ENCODE measurements at regions not wholly inside any gene's neighbourhood (a gene's known extent, or its start where the extent isn't known, plus 50 kb on each side); places are given as distances from the start of the nearest gene placed in this dataset.
"Not testable (repeated sequence)": the region's sequence is repeated elsewhere in the genome, so short reads cannot be mapped to it uniquely, and the experiment has no call there.

DNA sequence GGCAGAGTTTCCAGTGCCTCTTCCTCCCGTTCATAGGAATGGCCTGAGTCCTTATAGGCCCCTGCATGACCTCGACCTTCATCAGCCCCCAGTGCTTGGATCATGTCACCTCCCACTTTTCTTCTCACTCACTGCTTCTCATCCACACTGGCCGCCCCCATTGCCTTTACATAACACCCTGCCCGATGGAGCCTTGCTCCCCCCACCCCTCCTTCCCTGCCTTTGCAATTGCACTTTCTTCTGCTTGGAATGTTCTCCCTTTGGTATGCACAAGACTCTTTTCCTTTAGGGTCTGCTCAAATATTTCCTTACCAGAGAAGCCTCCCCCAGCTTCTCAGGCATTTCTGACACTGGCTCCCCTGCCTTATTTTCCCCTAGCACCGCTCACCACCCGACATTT, 125.2 kb upstream of the KCNJ6 start:
- DNase-seq = no peak

DNA sequence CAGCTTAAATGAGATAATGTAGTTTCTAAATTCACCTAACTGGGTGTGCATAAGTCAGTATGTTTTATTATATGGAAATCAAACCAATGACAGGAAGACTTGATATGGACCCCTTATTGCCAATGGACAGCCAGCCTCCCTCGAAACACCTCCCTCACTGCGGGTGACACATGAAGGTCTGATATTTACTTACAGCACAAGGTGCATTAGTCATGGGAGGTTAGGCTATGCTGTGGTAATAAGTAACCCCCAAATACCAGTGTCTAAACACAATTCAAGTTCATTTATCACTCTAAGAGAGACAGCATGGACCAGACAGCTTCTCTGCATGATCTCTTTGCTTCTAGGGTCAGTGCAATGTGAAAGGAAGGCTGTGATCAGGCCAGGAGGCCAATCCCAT, 126.0 kb upstream of the KCNJ6 start:
- no peak for DNase-seq

DNA sequence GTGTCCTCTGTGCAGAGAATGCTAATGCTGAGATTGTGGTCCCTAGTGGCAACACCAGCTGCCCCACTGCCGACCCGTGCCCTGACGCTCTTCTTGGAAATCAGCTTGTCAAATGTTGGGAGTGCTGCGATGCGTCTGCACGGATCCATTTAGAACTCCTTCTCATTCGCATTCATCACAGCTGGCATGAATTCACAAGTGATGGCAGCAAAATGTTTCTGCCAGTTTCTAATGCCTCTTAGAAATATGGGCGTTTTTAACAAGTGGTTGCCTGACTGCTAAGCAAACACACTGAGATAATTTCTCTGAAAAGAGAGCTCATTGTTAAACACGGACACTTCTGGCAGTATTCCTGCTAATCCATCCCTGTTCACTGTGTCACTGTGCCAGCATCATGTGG, 131.9 kb upstream of the KCNJ6 start:
- no peak for DNase-seq

DNA sequence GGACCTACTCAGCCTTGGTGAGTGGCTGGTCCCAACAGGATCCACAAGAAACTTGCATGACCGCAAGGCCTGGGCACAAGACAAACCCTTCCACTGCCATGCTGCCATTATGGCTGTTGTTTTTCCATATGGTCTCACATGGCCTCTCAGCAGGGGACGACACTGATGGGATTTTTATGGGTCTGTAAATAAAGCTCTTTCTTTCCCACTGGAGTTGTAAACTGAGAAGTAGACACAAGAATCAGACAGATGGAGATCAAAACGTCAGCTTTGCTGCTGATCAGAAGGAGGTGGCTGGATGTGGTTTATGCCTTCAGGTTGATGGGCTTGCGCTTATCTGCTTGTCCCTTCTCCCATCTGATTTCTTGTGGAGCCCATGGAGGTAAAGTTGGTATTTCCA, 138.1 kb upstream of the KCNJ6 start:
- DNase-seq = no peak

DNA sequence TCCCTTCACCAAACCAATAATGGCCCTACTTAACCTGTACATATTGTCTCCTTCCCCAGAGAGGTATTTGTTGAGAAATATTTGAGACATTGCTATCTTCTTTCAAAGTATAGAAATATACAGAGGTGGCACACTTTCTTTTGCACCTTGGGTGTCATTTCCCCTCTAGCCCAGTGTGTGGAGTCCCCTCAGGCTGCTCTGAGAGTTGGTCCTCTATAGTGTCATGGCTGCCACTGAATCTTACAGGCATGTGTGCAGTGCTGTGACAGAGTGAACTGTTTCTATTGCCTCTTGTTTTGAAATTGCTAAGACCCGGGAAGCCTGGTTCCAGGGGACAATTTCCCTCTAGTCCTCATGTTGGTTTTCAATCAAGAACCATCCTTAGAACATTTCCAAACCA, 140.2 kb upstream of the KCNJ6 start:
- no peak for DNase-seq

DNA sequence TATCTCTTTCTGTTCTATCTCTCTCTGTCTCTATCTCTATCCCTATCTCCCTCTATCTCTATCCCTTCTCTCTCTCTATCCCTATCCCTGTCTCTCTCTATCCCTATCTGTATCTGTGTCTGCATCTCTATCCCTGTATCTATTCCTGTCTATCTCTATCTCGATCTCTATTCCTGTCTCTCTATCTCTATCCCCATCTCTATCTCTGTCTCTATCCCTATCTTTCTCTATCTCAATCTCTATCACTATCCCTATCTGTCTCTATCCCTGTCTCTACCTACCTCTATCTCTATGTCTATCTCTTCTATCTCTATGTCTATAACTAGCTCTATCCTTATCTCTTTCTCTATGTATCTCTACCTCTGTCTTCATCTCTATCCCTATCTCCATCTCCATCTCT, 141.4 kb upstream of the KCNJ6 start:
- no peak for DNase-seq

DNA sequence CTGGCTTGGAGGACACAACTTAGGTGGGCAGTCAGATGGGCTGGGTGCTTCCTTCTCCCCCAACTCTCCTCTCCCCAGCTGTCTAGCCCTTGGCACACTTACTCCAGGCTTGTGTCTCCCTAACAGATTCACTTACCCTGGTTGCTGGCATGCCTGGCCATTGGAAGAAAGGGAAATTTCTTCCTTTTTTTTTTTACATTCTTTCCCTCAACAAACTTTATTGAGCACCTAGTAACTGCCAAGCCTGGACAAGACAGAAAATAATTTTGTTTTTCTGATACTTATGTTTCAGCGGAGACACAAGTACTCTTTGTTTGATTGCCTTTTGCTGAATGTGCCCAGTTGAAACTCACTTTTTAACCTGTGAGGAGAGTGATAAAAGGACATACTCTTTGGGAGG, 144.3 kb upstream of the KCNJ6 start:
- DNase-seq = no peak

DNA sequence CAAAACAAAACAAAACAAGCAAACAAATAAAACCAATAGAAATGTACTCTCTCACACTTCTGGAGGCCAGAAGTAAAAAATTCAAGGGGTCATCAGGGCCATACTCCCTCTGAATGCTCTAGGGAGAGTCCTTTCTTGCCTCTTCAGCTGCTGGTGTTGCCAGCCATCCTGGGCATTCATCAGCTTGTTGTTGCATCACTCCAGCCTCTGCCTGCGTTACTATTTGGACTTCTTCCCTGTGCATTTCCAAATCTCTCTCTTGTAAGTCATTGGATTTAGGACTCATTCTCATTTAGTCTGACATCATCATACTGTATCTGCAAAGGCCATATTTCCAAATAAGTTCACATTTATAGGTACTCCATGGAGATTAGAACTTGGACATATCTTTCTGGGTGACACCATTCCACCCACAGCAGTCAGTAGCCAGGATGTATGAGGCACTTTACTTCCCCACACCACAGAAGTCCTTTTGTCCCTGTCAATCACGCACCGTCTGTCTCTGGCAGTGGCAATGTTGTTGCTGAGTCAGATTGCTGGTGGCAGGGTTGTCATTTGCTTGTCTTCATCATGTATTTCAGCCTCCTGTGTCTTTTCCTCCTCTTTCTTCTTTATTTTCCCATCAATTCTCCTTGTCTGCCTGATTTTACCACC, 151.0 kb upstream of the KCNJ6 start:
- DNase-seq = no peak

DNA sequence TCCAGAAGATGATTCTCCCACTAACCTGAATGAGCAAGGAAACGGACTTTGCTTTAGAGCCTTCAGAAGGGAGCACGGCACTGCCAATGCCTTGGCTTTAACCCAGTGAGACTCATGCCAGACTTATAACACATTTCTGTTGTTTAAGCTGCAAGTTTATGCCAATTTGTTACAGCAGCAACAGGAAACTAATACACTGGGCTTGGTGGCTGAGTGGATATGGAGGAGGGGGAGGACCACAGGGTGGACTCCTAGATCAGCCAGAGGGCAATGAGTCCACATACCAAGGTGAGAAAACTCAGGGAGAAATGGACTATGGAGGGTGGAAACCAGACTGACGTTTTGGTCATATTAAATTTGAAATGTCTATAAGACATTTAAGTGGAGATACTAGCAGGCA, 156.2 kb upstream of the KCNJ6 start:
- no peak for DNase-seq

DNA sequence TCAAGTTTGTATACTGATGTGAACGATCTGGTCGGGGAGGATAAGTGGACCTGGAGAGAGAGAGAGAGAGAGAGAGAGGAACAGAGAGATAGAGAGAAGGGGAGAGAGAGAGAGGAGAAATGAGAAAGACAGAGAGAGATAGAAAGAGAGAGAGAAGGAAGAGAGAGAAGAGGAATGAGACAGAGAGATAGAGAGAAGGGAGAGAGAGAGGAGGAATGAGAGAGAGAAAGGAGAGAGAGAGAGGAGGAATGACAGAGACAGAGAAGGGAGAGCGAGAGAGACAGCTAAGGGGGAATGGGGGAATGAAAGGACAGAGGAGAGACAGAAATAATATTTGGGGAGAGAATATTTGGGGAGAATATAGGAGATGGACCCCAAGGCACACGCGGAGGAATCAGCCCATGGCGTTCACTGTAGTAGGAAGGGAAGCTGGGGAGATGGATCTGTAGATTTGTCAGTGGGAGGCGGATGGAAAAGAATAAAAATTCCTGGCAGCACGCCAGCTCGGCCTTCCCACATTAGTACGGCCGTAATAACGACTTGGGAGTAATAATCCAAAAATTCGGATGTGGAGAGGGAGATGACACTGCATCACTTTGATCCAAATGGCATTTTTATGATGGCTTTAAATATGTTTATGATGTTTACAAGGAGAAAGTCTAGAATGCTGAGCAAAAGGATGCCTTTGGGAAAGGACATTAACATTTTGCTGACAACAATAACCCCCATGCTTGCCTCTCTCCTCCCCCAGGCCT, 159.8 kb upstream of the KCNJ6 start:
- DNase-seq = peak; percentile 63

DNA sequence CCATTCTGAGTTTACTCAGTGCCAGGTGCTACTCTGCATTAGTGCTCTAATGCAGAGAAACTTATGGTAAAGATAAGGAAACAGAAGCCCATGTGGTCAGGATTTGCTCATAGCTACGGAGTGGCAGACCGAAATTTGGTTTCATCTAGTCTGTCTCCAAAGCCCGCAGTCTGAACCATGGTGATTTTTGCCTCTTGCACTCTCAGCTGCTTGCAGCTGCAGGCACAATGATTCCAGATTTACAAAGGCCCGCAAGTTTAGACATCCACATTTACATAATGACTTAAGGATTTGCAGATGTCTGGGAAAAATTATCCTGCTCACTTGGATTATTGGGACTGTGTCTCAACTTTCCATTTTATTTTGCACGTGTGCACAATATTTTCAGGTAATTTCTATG, 161.3 kb upstream of the KCNJ6 start:
- DNase-seq = no peak

DNA sequence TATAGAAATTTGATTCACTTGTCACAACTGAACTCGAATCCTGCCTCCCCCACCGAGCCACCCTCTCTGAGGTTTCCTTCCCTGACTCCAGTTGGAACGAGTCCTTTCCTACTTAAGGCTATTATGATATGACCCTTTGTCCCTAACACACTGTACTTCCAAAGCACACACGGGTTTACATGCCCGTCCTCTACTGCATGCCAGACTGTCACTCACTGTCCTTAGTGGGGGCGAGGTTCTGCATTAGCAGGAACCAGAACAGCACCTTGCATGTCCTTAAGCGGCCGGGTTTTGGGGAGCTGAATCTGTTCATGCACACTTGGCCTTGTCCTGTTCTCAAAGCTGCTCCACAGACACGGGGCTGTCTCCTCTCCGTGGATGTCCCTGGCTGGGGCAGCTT, 164.6 kb upstream of the KCNJ6 start:
- no peak for DNase-seq

DNA sequence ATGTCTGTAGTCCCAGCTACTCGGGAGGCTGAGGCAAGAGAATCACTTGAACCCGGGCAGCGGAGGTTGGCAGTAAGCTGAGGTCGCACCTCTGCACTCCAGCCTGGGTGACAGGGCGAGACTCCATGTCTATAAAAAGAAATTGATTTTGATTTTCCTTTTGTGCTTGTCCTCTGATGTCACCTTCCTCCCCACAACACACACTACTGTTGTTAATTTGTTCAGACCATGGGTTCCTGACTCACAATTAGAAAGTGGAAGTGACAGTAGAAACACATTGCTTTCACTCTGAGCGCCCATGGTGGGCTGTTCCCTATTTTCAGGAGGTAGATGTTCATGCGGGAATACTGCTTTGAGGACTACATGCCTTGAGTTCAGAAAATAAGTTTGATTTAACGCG, 165.5 kb upstream of the KCNJ6 start:
- DNase-seq = no peak

DNA sequence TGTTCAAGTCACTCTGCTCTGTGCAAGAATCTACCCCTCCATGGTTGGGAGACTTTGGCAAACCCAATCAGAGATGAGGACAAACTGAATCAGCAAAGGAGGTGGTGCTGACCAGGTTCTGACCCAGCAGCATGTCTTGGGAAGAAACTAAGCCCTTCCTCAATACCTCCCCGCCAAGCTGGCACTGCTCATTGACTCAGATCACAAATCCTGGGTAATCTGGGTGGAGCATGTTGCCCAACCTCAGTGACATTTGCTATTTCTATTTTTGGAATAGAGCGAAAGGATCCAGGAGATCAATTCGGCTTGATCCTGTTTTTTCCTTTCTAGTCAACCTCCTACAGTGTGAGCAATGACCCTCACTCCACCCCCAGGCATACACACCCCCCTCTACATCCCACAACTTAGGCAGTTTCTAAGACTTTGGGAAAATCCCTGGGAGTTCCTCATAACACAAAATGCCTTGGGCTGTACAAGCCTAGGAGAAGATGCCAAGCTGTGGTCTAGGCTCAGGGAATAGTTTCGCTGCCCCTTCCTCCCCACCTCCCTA, 166.8 kb upstream of the KCNJ6 start:
- no peak for DNase-seq

DNA sequence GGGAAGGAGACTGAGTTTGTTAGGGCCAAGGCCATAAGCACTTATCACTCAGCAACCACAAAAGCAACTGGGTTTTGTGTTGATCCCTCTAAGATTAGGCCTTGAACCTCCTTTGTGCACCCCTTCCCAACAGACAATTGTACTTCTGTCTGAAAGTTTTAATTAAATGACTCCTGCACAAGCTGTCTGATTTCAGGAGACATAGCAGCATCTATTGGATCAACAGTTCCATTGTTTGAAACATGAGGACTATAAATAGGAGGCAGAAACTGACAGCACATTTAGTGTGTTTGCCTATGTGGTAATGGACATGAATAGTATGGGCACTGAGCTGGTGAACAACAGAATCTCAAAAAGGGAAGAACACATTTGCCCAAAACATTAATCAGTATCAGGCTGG, 167.3 kb upstream of the KCNJ6 start:
- no peak for DNase-seq

DNA sequence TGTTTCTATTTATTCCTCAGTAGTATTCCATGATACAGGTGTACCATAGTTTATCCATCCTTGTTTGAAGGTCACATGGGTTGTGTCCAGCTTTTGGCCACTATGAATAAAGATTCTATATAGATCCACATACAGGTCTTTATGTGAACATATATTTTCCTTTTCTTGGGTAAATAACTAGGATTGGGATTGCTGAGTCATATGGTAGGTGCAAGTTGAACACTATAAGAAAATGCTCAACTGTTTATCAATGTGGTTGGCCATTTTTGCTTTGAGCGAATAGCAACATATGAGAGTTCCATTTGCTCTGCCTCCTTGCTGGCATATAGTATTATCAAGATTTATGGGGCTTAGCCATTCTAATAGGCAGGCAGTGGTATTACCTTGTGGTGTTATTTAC, 170.2 kb upstream of the KCNJ15 start:
- no peak for DNase-seq

DNA sequence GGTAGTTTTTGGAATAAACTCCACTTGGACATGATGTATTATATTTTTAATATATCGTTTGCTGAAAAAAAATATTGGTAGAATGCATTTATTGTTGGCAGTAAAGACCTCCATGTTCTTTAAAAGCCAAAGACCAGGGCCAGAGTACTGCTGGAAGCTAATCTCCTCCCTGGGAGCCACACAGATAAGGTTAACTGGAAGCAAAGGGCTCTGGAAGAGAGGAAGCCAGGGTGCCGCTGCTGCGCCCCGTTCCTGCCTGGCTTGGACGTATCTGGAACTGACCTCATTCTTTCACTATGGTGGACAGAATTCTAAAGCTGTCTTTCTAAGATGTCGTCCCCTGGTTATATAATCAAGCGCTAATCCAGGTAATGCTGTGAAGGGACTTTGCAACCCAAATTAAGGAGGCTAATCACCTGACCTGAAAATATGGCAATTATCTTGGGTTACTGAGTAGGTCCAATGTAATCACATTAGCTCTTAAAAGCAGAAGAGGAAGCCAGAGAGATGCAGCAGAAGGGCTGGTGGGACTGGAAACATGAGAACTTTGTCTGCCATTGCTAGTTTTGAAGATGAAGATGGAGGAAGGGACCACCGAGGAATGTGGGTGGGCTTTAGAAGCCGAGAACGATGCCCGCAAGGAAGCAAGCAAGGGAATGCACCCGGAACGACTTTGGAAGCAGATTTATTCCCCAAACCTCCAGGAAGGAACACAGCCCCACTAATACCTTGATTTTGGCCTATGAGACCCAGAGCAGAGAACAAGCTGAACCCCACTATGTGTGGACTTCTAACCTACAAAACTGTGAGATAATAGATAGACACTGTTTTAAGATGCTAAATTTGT, 167.7 kb upstream of the KCNJ15 start:
- DNase-seq = no peak

DNA sequence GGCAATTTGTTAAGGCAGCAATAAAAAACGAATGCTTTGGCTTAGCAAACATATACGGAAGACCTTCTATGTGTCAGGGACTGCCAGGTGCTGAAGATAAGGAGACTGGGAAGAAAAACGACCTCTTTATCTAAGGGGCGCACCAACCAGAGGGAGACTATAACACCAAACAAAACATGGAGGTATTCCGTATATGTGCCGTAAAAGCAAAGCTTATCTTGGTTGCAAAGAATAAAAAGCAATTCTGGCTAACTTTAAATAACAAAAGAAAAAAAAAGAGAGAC, 167.1 kb upstream of the KCNJ15 start:
- DNase-seq = no peak

DNA sequence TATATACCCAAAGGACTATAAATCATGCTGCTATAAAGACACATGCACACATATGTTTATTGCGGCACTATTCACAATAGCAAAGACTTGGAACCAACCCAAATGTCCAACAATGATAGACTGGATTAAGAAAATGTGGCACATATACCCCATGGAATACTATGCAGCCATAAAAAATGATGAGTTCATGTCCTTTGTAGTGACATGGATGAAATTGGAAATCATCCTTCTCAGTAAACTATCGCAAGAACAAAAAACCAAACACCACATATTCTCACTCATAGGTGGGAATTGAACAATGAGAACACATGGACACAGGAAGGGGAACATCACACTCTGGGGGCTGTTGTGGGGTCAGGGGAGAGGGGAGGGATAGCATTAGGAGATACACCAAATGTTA, 165.7 kb upstream of the KCNJ15 start:
- DNase-seq = not testable (repeated sequence)

DNA sequence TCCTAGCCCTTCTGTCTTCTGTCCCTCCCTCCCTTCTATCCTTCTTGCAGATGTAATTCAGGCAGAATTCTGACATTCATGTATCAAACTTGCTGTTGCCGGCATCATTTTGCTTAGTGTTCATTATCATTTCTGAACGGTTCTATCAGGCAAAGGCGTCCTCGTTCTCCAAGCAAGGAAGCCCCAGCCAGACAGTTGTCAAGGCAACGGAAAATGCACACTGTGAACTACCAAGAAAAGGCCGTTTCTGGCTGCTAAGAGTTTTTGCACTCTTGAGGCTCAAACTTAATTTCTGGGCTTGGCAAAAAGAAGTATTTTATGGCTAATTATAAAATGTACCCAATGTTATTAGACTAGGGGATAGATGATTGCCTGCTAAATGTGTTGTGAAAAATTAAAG, 164.7 kb upstream of the KCNJ15 start:
- no peak for DNase-seq

DNA sequence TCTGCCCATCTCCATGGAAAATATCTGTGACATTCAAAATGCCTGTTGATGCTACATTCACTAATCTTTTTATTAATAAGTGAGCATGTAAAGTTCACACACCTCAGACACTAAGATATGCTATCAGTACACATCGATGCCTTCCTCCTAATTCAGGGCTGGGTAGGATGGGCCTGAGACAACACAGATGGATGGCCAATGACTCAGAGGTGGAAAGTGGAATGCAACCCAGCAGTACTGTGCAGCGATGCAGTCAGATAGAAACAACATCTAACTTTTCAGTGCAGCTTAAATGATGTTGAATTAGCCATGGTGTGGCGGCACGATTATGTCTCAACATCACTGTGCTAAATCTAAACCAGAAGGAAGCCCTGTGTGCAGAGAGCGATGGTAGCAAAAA, 161.6 kb upstream of the KCNJ15 start:
- DNase-seq = no peak

DNA sequence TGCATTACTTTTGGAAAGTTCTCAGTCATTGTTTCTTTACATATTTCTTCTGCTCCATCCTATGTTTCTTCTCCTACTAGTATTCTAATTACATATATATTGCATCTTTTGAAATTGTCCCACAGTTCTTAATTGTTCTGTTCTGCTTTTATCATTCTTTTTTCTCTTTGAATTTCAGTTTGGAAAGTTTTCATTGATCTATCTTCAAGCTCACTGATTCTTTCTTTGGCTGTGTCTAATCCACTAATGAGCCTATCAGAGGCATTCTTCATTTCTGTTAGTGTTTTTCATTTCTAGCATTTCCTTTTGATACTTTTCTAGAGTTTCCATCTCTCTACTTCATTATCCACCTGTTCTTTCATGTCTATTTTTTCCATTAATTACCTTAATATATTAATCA, 159.0 kb upstream of the KCNJ15 start:
- DNase-seq = no peak

DNA sequence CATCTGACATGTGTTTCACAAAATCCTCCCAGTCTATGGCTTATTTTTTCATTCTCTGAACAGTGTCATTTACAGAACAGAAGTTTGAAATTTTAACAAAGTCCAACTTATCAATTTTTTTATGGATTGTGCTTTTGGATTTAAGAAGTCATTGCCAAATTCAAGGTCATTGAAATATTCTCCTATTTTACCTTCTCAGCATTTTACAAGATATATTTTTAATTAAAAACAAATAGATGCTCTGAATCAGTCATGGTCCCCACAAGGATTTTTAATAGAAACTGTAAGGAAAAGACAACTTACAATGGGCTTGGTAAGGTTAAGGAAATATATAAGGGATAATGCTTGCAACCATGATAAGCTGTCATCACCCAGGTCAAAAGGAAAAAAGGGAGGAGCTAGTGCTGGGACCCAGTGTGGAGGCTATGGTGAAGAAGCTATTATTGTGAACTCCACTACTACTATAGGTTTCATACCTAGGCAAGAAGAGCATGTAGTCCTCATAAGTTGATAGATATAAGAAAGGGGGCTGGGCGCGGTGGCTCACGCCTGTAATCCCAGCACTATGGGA, 144.5 kb upstream of the KCNJ15 start:
- no peak for DNase-seq

Measured in left kidney (tissue), 1 donor.